ENCODE measurements at regions not wholly inside any gene's neighbourhood (a gene's known extent, or its start where the extent isn't known, plus 50 kb on each side); places are given as distances from the start of the nearest gene placed in this dataset.

- no peaks in the 10 kb centered on the region for H3K27me3 Mint-ChIP-seq (ENCODE audit: insufficient read depth, unreplicated experiment)
- POLR2A ChIA-PET = no interaction called here
- H3K9me3 Mint-ChIP-seq (ENCODE audit: unreplicated experiment) = peaks cover 26% of the 10 kb centered on the region
- no TSS peak for BruUV-seq (replicated peaks)
- intact Hi-C loops (cut with micrococcal nuclease) = no loop called here
- TF ChIP-seq CTCF (IDR thresholded peaks at IDR 0.05; ENCODE audit: unreplicated experiment) = no peak
- H3K4me1 Mint-ChIP-seq (ENCODE audit: insufficient read depth, unreplicated experiment) = no peaks in the 10 kb centered on the region
- no peaks in the 10 kb centered on the region for H3K36me3 Mint-ChIP-seq (ENCODE audit: insufficient read depth, unreplicated experiment)
- no peak overlapping the region for H3K27ac Mint-ChIP-seq (ENCODE audit: low read depth, unreplicated experiment)
- CTCF ChIA-PET = no interaction called here
- no peak overlapping the region for H3K4me3 Mint-ChIP-seq (ENCODE audit: unreplicated experiment)
- no peak for DNase-seq (ENCODE audit: unreplicated experiment)
Measured at GRCh38 chr10:130884456-130884855, 427.1 kb downstream of the TCERG1L start.

DNA sequence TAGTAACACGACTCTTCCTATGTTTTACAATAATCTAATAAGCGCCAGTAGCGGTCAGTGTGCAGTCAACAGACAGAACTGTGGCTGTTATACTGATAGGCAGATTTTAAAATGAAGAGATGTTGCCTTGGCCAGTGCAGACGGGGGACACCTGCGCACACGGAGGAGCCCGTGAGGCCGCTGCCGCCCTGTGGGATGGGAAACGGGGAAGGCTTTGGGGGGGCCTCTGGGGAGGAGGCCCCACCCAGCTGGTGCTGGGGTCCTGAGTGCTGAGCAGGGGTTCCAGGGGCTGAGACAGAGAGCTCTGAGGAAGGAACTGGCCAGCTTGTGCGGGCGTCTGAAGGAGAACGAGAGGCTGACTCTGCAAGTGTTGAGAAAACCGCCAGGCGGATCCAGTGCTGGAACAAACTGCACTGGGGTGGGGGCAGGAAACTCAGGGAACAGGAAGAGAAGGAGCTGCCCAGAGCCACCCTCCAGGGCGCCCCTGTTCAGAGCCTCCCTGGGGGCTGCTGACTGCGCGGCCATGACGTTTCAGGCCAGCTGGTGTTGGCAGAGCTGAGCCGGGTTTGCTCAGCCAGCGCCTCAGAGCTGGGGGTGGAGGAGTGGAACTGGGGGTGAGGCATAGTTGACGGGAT, 426.4 kb downstream of the TCERG1L start:
- no peaks in the 10 kb centered on the region for H3K36me3 Mint-ChIP-seq (ENCODE audit: insufficient read depth, unreplicated experiment)
- peaks cover 30% of the 10 kb centered on the region for H3K9me3 Mint-ChIP-seq (ENCODE audit: unreplicated experiment)
- no peaks in the 10 kb centered on the region for H3K27me3 Mint-ChIP-seq (ENCODE audit: insufficient read depth, unreplicated experiment)
- no peak overlapping the region for H3K27ac Mint-ChIP-seq (ENCODE audit: low read depth, unreplicated experiment)
- CTCF ChIA-PET = no interaction called here
- no TSS peak for BruUV-seq (replicated peaks)
- no peak for TF ChIP-seq CTCF (IDR thresholded peaks at IDR 0.05; ENCODE audit: unreplicated experiment)
- POLR2A ChIA-PET = no interaction called here
- no peaks in the 10 kb centered on the region for H3K4me1 Mint-ChIP-seq (ENCODE audit: insufficient read depth, unreplicated experiment)
- H3K4me3 Mint-ChIP-seq (ENCODE audit: unreplicated experiment) = no peak overlapping the region
- intact Hi-C loops (cut with micrococcal nuclease) = no loop called here
- no peak for DNase-seq (ENCODE audit: unreplicated experiment)

- no peaks in the 10 kb centered on the region for H3K36me3 Mint-ChIP-seq (ENCODE audit: insufficient read depth, unreplicated experiment)
- no peak for TF ChIP-seq CTCF (IDR thresholded peaks at IDR 0.05; ENCODE audit: unreplicated experiment)
- H3K27ac Mint-ChIP-seq (ENCODE audit: low read depth, unreplicated experiment) = no peak overlapping the region
- no peaks in the 10 kb centered on the region for H3K27me3 Mint-ChIP-seq (ENCODE audit: insufficient read depth, unreplicated experiment)
- no peak overlapping the region for H3K4me3 Mint-ChIP-seq (ENCODE audit: unreplicated experiment)
- no peaks in the 10 kb centered on the region for H3K4me1 Mint-ChIP-seq (ENCODE audit: insufficient read depth, unreplicated experiment)
- peaks cover 23% of the 10 kb centered on the region for H3K9me3 Mint-ChIP-seq (ENCODE audit: unreplicated experiment)
- no TSS peak for BruUV-seq (replicated peaks)
- DNase-seq (ENCODE audit: unreplicated experiment) = no peak
- CTCF ChIA-PET = no interaction called here
- intact Hi-C loops (cut with micrococcal nuclease) = no loop called here
- POLR2A ChIA-PET = no interaction called here
Measured at GRCh38 chr10:130887170-130887569, 424.4 kb downstream of the TCERG1L start.

DNA sequence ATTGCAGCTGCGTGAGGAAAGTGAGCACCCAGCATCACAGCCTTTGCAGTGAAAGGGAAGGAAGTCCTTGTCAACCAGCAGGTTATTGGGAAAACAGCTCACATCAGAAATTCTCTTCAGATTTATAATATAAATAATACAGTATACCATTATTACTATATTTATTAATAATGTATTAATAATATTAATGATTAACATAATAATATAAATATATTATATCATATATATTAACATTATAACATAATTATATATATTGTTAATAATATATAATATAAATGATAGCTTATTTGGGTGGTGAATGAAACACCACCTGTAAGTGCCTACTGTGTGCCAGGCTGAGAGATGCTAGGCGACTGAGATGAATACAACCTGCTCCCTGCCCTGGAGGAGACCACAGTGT, 423.0 kb downstream of the TCERG1L start:
- BruUV-seq (replicated peaks) = no TSS peak
- H3K4me3 Mint-ChIP-seq (ENCODE audit: unreplicated experiment) = no peak overlapping the region
- no peak overlapping the region for H3K27ac Mint-ChIP-seq (ENCODE audit: low read depth, unreplicated experiment)
- no peak for DNase-seq (ENCODE audit: unreplicated experiment)
- CTCF ChIA-PET = interaction anchor here (0.7 kb wide), 1 partner anchor 201 kb away, joined by 3 read pairs; no protein-coding TSS in a partner anchor
- POLR2A ChIA-PET = no interaction called here
- H3K4me1 Mint-ChIP-seq (ENCODE audit: insufficient read depth, unreplicated experiment) = no peaks in the 10 kb centered on the region
- H3K27me3 Mint-ChIP-seq (ENCODE audit: insufficient read depth, unreplicated experiment) = no peaks in the 10 kb centered on the region
- H3K9me3 Mint-ChIP-seq (ENCODE audit: unreplicated experiment) = peaks cover 31% of the 10 kb centered on the region
- H3K36me3 Mint-ChIP-seq (ENCODE audit: insufficient read depth, unreplicated experiment) = no peaks in the 10 kb centered on the region
- no peak for TF ChIP-seq CTCF (IDR thresholded peaks at IDR 0.05; ENCODE audit: unreplicated experiment)
- intact Hi-C loops (cut with micrococcal nuclease) = no loop called here

All from MCF 10A (cell line).